BLaER1 treated with 17β-estradiol and CSF1 and Interleukin-3, amounts not matched to agents 10 nM and 100 nM (cell line): ENCODE measurements at regions not wholly inside any gene's neighbourhood (a gene's known extent, or its start where the extent isn't known, plus 50 kb on each side); places are given as distances from the start of the nearest gene placed in this dataset.
A peak's percentile ranks its signal among the peaks of the same experiment; 100 is the strongest.

Source experiments
- H3K27ac ChIP-seq, 11 experiments: shearing (Covaris generic); formaldehyde crosslinking; 2 replicates each; pipeline ENCODE4 v1.8.1; 2022
- H3K27me3 ChIP-seq, 11 experiments: shearing (Covaris generic); formaldehyde crosslinking; 2 replicates each; pipeline ENCODE4 v1.8.1; 2022
- H3K36me3 ChIP-seq, 11 experiments: shearing (Covaris generic); formaldehyde crosslinking; 2 replicates each; pipeline ENCODE4 v1.8.1; 2022
- H3K4me1 ChIP-seq, 10 experiments: shearing (Covaris generic); formaldehyde crosslinking; 2 replicates each; pipeline ENCODE4 v1.8.1; 2022
- H3K4me2 ChIP-seq, 11 experiments: shearing (Covaris generic); formaldehyde crosslinking; 2 replicates each; pipeline ENCODE4 v1.8.1; 2022
- H3K4me3 ChIP-seq, 10 experiments: shearing (Covaris generic); formaldehyde crosslinking; 2 replicates each; pipeline ENCODE4 v1.8.1; 2022
- H3K9ac ChIP-seq, 11 experiments: shearing (Covaris generic); formaldehyde crosslinking; 2 replicates each; pipeline ENCODE4 v1.8.1; 2022
- H3K9me3 ChIP-seq, 11 experiments: shearing (Covaris generic); formaldehyde crosslinking; replicated peaks in 1 of 11; 2 replicates each; pipeline ENCODE4 v1.8.1; 2022
- H4K20me1 ChIP-seq, 11 experiments: shearing (Covaris generic); formaldehyde crosslinking; 2 replicates each; pipeline ENCODE4 v1.8.1; 2022
- Cebpa-rat ChIP-seq, 11 experiments: shearing (Covaris generic); IDR thresholded peaks; 2 replicates each; pipeline ENCODE4 v1.8.1; 2022

DNA sequence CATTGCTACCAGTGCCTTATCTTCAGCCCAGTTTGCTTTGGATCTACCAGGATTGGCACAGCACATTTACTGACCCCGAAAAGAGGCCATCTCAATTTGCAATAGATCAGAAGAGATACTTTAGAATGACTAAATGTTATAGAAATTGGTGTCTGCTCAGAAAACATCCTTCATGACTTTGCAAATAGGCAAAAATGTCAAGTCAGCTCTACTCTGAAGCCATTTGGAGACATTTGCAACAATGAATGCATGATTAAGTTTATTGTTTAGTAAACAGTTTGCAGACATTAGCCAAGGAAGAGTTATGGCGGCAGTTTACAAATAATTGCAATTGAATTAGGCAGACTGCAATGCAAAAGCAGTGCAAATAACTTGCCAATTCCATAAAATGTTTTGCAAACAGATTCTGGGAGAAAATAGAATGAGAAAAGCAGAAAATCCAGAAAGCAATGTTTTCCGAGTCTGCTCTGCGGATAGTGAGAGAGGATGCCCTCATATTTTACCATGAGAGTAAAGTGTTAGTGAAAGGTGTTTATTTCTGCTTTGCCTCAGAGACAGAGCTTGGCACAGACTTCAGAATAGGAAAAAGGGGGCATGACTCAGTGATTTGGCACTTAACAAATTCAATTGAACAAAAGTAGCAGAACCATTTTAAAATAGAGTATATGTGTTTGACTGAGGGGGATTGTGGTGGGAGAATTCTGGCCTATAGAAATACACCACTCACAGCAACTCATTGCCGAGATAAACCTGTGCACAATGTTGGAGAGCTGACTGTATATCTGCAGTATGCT, 334.9 kb upstream of the NR2F2 start:
- Histone ChIP-seq H3K9ac (no peak overlapping the region), H3K4me3 (no peak overlapping the region), H3K27me3 (peaks cover 54 to 93% (median 68%) of the 10 kb centered on the region in 11 experiments), H3K27ac (no peak overlapping the region), H3K36me3 (no peaks in the 10 kb centered on the region), H3K4me2 (no peak overlapping the region), H3K4me1 (peaks cover 6 to 14% (median 6%) of the 10 kb centered on the region in 10 experiments; a peak in 18 of 20 replicates), H3K9me3 (0 out of 22 replicates have a peak, but pooled peaks cover 0 to 5% (median 0%) of the 10 kb centered on the region in 11 experiments), H4K20me1 (no peaks in the 10 kb centered on the region)
- TF ChIP-seq Cebpa-rat (IDR thresholded peaks at IDR 0.05), result no peak

GRCh38 chr15:95996494-95996893, 334.0 kb upstream of the NR2F2 start:
- no peak for TF ChIP-seq Cebpa-rat (IDR thresholded peaks at IDR 0.05)
- H3K4me3 ChIP-seq, result no peak overlapping the region
- H4K20me1 ChIP-seq, result no peaks in the 10 kb centered on the region
- H3K36me3 ChIP-seq, result no peaks in the 10 kb centered on the region
- H3K4me2 ChIP-seq, result peak overlapping the region; percentile 8 to 59 (median 32); a peak in 17 of 22 replicates
- H3K27me3 ChIP-seq, result peaks cover 54 to 84% (median 66%) of the 10 kb centered on the region in 11 experiments
- H3K9ac ChIP-seq, result no peak overlapping the region
- 0 out of 22 replicates have a peak, but pooled peaks cover 0 to 5% (median 0%) of the 10 kb centered on the region in 11 experiments for H3K9me3 ChIP-seq
- no peak overlapping the region for H3K27ac ChIP-seq
- H3K4me1 ChIP-seq, result peaks cover 6 to 14% (median 6%) of the 10 kb centered on the region in 10 experiments; a peak in 18 of 20 replicates

DNA sequence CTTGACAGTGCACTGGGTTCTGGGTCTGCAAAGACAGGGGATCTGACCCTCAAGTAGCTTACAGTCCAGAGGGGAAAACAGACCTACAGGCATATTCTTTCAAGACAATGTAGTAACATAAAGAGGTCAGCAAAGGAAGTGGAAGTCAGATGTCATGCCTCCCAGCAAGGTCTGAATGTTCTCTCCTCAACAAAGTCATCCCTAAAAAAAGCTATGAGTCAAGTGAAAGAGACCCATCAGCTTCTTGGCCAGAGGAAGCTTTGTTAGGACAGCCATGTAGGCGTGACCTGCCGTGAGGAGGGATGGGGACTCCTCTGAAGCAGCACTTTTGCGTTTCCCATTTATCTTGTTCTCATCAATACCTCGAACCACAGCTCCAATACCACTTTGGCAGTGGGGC, 331.6 kb upstream of the NR2F2 start:
- Histone ChIP-seq H4K20me1 (no peaks in the 10 kb centered on the region), H3K4me3 (no peak overlapping the region), H3K4me2 (peak overlapping the region in 1 of 11 experiments; percentile 5; a peak in 1 of 22 replicates), H3K27ac (no peak overlapping the region), H3K9ac (no peak overlapping the region), H3K27me3 (peaks cover 45 to 60% (median 53%) of the 10 kb centered on the region in 11 experiments), H3K36me3 (no peaks in the 10 kb centered on the region), H3K4me1 (peaks cover 6 to 14% (median 6%) of the 10 kb centered on the region in 10 experiments; a peak in 18 of 20 replicates), H3K9me3 (0 out of 22 replicates have a peak, but pooled peaks cover 0 to under 1% (median 0%) of the 10 kb centered on the region in 11 experiments)
- TF ChIP-seq Cebpa-rat (IDR thresholded peaks at IDR 0.05), result no peak

- no peaks in the 10 kb centered on the region for H3K9me3 ChIP-seq
Measured at GRCh38 chr15:96002890-96003859, 327.3 kb upstream of the NR2F2 start.

GRCh38 chr15:96005906-96006305, 324.6 kb upstream of the NR2F2 start:
- no peak for TF ChIP-seq Cebpa-rat (IDR thresholded peaks at IDR 0.05)

More at GRCh38 chr15:96002890-96003859, 327.3 kb upstream of the NR2F2 start:
- no peaks in the 10 kb centered on the region for H3K36me3 ChIP-seq
- no peaks in the 10 kb centered on the region for H4K20me1 ChIP-seq
- no peak for TF ChIP-seq Cebpa-rat (IDR thresholded peaks at IDR 0.05)
- H3K27me3 ChIP-seq, result peaks cover 10 to 21% (median 17%) of the 10 kb centered on the region in 11 experiments; a peak in 20 of 22 replicates
- H3K27ac ChIP-seq, result no peak overlapping the region
- H3K4me2 ChIP-seq, result no peak overlapping the region
- no peak overlapping the region for H3K9ac ChIP-seq
- H3K4me3 ChIP-seq, result no peak overlapping the region
- no peaks in the 10 kb centered on the region for H3K4me1 ChIP-seq

DNA sequence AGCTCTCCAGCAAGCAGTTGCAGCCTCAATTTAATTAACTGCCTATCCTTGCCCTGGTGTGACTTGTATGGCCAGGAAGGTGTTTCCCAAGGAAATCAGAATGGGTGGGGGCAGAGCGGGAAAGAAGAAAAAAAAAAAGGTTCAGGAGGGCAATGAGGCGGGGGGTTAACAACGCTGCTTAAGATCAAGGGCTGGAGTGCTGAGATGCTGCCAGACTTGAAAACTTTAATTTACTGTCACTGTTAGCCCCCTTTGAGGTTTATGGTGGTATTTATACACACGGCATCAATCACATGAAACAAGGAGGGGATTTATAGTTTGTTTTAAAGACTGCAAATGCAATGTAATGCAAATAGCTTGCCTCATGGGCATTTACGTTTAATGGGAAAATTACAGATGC, 319.4 kb upstream of the NR2F2 start:
- Histone ChIP-seq H4K20me1 (no peaks in the 10 kb centered on the region), H3K4me3 (no peak overlapping the region), H3K36me3 (no peaks in the 10 kb centered on the region), H3K4me2 (no peak overlapping the region), H3K9me3 (no peaks in the 10 kb centered on the region), H3K9ac (no peak overlapping the region), H3K27ac (no peak overlapping the region), H3K4me1 (no peaks in the 10 kb centered on the region), H3K27me3 (no peaks in the 10 kb centered on the region)
- no peak for TF ChIP-seq Cebpa-rat (IDR thresholded peaks at IDR 0.05)

More at GRCh38 chr15:96005906-96006305, 324.6 kb upstream of the NR2F2 start:
- H3K9ac ChIP-seq, result no peak overlapping the region
- H3K36me3 ChIP-seq, result no peaks in the 10 kb centered on the region
- no peaks in the 10 kb centered on the region for H3K9me3 ChIP-seq
- no peak overlapping the region for H3K27ac ChIP-seq
- no peaks in the 10 kb centered on the region for H4K20me1 ChIP-seq
- no peak overlapping the region for H3K4me3 ChIP-seq
- peaks cover 0 to 5% (median 0%) of the 10 kb centered on the region in 11 experiments; a peak in 3 of 22 replicates for H3K27me3 ChIP-seq
- no peaks in the 10 kb centered on the region for H3K4me1 ChIP-seq
- no peak overlapping the region for H3K4me2 ChIP-seq

GRCh38 chr15:96014939-96015338, 315.6 kb upstream of the NR2F2 start:
- Histone ChIP-seq H3K27me3 (no peaks in the 10 kb centered on the region), H3K36me3 (no peaks in the 10 kb centered on the region), H4K20me1 (no peaks in the 10 kb centered on the region), H3K4me1 (no peaks in the 10 kb centered on the region), H3K27ac (no peak overlapping the region), H3K9me3 (no peaks in the 10 kb centered on the region), H3K4me3 (no peak overlapping the region), H3K4me2 (no peak overlapping the region), H3K9ac (no peak overlapping the region)
- TF ChIP-seq Cebpa-rat (IDR thresholded peaks at IDR 0.05), result no peak

- H3K27me3 ChIP-seq, result no peaks in the 10 kb centered on the region
- H3K9me3 ChIP-seq, result peaks cover 0 to 10% (median 0%) of the 10 kb centered on the region in 11 experiments; a peak in 4 of 22 replicates
- no peak overlapping the region for H3K9ac ChIP-seq
- H4K20me1 ChIP-seq, result no peaks in the 10 kb centered on the region
- H3K4me2 ChIP-seq, result no peak overlapping the region
- no peak overlapping the region for H3K4me3 ChIP-seq
- H3K36me3 ChIP-seq, result no peaks in the 10 kb centered on the region
- TF ChIP-seq Cebpa-rat (IDR thresholded peaks at IDR 0.05), result no peak
- no peaks in the 10 kb centered on the region for H3K4me1 ChIP-seq
- no peak overlapping the region for H3K27ac ChIP-seq
Measured at GRCh38 chr15:96019114-96019513, 311.4 kb upstream of the NR2F2 start.

DNA sequence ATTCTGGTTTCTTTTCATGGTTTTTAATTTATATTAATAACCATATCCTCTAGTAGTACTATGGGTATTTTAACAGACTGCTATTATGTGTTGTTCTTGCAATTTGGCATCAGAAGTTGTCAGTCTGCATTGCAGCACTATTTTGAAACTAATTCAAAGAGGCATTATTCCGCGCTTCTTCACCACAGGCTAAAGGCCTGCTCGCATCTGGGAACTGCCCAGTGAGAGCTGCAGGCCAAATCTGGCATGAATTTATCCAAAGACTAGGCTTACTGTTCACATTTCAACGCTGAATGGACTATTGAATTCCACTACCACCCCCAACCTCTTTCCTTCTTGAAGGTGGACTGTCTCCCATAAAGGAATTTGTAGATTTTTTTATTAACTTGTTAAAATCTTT, 310.4 kb upstream of the NR2F2 start:
- Histone ChIP-seq H3K4me3 (no peak overlapping the region), H3K27me3 (no peaks in the 10 kb centered on the region), H3K36me3 (no peaks in the 10 kb centered on the region), H3K9ac (no peak overlapping the region), H3K4me2 (no peak overlapping the region), H3K4me1 (no peaks in the 10 kb centered on the region), H3K27ac (no peak overlapping the region), H3K9me3 (peaks cover 0 to 10% (median 0%) of the 10 kb centered on the region in 11 experiments; a peak in 4 of 22 replicates), H4K20me1 (no peaks in the 10 kb centered on the region)
- TF ChIP-seq Cebpa-rat (IDR thresholded peaks at IDR 0.05), result no peak
